HG03521 (cell line): ENCODE measurements at regions not wholly inside any gene's neighbourhood (a gene's known extent, or its start where the extent isn't known, plus 50 kb on each side); places are given as distances from the start of the nearest gene placed in this dataset.
"Not testable (repeated sequence)": the region's sequence is repeated elsewhere in the genome, so short reads cannot be mapped to it uniquely, and the experiment has no call there.

Experiments
- ATAC-seq: cut with Tn5 transposase; IDR thresholded peaks from one replicate; pipeline ENCODE4 v1.9.1; 2021; ENCODE audit warnings: mild to moderate bottlenecking, moderate library complexity; ENCODE audit not compliant: unreplicated experiment

GRCh38 chr6:81925201-81925600 lies 172.7 kb upstream of the TENT5A start:
- ATAC-seq: no peak

- no peak for ATAC-seq
Measured at GRCh38 chr6:81909981-81910900, 157.8 kb upstream of the TENT5A start.

DNA sequence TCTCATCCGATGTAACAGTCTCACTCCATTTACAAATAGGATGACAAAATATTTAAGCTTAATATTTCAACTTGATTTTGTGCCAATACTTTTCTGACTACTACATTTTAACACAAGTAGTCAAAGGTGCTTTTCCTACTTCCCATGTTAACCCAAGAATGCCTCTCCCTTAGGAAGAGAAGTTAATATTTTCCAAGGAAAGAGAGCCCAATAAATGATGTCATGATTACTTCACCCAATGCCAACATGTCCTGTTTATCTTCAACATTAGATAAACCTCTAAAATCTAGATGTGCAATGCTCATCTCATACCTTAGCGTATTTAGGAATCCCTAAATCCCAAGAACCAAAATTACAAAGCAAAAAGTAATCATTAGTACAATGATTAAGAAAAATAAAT lies 156.7 kb upstream of the TENT5A start:
- ATAC-seq: no peak

GRCh38 chr6:81906709-81907204 lies 154.3 kb upstream of the TENT5A start:
- ATAC-seq: no peak

DNA sequence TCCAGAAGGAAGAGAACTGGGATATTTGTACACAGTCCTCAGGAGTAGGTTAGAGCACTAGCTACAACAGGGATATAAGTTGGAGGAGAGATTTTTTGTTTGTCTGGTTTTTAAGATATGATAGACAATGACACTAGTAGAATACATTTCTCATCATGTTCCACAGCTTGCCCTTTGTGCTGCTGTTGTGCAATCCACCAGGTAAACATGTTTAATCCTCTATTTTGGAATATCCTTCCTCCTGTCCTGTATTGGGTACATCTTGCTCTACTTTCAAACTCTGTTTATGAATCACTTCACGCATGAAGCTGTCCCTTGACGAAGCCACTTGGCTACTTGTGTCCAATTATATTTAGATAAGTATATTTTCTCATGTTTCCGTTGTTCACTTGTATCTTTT lies 153.6 kb upstream of the TENT5A start:
- no peak for ATAC-seq

- ATAC-seq: no peak
Measured at GRCh38 chr6:81901551-81901966, 149.1 kb upstream of the TENT5A start.

- peak; percentile 96 for ATAC-seq
Measured at GRCh38 chr6:81900616-81901015, 148.1 kb upstream of the TENT5A start.

DNA sequence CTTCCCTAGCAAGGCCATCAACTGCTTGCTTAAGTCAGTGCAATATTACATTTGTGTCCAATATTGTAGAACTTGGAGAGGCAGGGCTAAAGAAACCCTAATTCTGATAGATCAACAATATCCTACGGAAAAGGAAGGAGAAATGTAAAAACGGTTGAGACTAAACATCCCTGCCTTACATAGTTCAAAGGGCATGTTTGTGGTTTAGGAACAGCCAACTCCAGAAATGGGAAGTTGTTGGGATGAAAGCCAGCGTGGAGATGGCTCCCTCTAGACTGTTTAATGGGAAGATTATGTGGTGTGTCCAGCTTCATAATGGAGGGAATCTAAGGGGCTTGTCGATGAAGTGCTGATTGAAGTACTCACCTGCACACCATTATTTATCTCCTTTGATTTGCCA lies 145.3 kb upstream of the TENT5A start:
- ATAC-seq: no peak

DNA sequence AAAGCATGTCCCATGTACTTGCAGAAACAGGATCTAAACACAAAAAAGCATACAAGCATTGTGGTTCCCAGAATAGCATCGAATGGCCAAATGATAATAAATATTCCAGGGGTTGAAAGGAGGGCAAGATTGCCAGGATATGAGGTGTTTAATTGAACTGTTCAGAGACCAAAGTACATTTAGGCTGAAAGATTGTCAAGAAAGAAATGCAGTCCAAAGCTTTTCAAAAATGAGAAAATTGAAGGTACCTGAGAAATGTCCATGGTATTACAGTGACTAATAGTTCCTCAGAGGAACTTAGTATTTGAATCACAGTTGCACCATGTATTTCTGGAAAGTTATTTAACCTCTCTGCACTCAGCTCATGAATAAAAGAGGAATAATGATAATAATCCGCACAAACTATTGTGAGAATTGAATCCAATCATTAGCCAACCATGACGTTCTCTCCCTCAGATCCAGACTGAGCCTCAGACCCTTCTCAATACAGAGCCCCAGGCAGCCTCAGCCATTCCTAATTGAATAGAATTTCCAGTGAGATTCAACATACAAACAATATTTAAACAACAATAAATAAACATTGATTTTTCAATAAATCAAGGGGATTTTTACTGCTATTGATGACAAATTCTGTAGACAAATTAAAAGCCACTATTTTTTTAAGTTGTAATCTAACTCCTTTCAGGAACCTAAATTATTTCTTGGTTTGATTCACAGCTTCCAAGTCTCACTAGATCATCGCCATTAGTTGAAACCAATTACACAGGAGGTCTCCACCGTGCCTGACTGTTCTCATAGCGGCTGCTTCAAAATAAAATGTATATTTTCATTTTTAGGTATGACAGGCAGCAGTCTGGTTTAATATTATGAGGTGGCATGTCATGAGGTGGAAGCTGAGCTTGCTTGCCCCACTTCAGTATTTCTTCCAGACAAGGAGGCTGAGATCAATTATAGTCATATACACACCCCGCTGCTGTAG lies 144.3 kb upstream of the TENT5A start:
- ATAC-seq: no peak

GRCh38 chr6:81895511-81896185 lies 143.2 kb upstream of the TENT5A start:
- ATAC-seq: no peak

DNA sequence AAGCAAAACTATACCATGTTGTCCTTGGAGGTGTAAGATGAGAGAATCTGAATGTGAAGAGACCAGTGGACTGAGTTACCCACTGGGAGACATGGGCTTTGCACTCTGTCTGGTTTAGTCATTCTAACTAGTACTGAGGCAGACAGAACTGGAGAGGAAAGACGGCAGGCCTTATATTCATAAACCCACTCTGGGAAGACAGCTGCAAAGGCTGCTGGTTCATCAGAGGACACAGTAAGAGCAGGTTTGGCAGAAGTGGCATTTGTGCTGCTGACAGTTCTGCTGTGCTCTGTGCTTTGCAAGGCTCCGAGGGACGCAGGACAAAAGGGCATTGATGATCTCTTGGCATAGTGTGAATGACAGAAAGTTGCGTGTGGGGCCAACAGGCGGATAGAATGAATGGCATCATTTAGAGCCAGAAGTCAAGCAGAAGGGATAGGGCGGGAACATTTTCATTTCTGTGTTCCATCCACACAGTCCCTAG lies 142.3 kb upstream of the TENT5A start:
- no peak for ATAC-seq

- no peak for ATAC-seq
Measured at GRCh38 chr6:81894306-81894705, 141.8 kb upstream of the TENT5A start.

DNA sequence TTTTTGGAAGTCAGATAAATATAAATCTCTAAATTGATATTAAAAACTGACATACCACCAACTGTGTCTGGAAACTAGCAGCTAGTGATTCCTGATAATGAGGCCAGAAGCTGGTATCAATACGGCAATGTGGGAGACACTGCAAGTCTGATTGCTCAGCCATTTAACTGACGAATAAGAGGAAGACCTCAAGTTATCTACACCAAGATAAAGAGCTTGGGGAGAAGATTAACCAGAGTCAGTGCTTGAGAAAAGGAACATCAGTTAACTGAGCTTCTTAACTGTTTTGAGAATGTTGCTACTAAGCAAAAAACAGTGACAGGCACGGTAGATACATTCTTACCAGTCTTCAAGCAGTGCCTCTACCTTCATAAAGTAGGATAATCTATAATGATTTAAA lies 140.4 kb upstream of the TENT5A start:
- ATAC-seq: no peak

DNA sequence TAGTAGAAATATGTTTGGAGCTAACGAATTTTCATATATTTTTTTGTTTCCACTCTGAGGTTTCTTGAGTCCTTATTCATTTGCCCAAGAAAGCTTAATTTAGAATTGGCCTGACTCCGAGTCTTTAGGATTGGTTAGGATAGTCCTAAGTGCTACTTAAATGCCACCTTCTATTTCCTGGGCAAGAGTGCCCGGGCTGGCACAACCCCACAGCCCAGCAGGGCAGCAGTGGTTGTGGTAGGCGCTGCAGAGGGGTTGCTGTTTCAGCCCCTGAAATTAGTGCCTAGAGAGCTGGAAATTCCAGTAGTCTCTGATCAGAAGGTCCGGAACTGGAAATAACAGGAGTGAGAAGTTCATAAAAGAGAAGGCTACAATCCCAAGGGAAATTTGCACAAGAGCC lies 139.4 kb upstream of the TENT5A start:
- ATAC-seq: no peak

- no peak for ATAC-seq
Measured at GRCh38 chr6:81890846-81891245, 138.4 kb upstream of the TENT5A start.

- ATAC-seq: no peak
Measured at GRCh38 chr6:81889377-81890053, 137.0 kb upstream of the TENT5A start.

GRCh38 chr6:81886909-81887308 lies 134.4 kb upstream of the TENT5A start:
- ATAC-seq: not testable (repeated sequence)

GRCh38 chr6:81886157-81886556 lies 133.7 kb upstream of the TENT5A start:
- no peak for ATAC-seq

DNA sequence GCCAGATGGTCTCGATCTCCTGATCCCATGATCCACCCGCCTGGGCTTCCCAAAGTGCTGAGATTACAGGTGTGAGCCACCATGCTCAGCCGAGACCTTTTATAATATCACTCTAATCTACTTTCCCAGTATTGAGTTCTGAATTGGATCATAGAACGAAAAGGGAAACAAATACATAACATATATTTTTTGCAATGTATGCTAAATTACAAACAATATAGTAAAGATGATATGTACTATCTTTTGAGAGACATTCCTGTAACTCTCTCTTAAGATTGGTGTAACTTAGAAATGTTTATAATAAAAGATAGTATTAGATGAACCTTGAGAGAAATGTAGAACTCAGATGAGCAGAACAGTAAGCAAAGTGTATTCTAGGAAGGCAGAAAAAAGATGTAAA lies 129.2 kb upstream of the TENT5A start:
- ATAC-seq: no peak

DNA sequence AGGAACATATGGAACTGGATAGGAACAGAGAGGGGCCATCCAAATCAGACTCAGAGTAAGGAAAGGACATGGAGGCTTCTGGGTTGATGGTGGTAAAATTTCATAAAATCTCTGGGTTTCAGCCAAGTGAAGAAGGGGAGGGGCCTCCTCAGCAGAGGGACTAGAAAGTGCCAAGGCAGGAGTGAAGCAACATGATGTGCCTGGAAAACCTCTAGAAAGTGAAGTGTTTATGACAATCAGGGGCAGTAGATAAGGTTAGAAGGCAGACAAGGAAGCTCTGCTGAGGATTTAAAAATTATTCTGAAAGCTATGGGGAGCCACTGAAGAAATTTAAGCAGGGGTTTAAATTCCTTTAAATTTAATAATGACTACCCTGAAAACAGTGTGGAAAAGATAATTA lies 126.0 kb upstream of the TENT5A start:
- no peak for ATAC-seq
